IMR-90 (cell line): ENCODE measurements at regions not wholly inside any gene's neighbourhood (a gene's known extent, or its start where the extent isn't known, plus 50 kb on each side); places are given as distances from the start of the nearest gene placed in this dataset.

Experiments
- ATAC-seq: fragments of 200-7000 bp; cut with Tn5 transposase; 2 replicates; pipeline ENCODE4 v1.9.1; 2020; ENCODE audit warnings: low read depth, mild to moderate bottlenecking, moderate library complexity
- BruUV-seq: library from RNA; stranded (reverse); fragments of 400-500 nt; replicated peaks from 2 replicates; lab custom pipeline; 2021; lab: Mats Ljungman, UMichigan
- CTCF ChIA-PET: fragments of 300-600 bp; formaldehyde crosslinking; extraction: SDS; loops from one replicate; lab custom pipeline; 2021; ENCODE audit warnings: antibody characterized with exemption; lab: Yijun Ruan, JAX
- POLR2A ChIA-PET: fragments of 300-600 bp; sonication (Branson Sonifier 250); formaldehyde crosslinking; loops from one replicate; lab custom pipeline; 2022; ENCODE audit warnings: antibody characterized with exemption; ENCODE audit not compliant: unreplicated experiment; lab: Charles Lee
- DNase-seq: peaks from one replicate; pipeline ENCODE4 v3.0.0; 2013
- H2AFZ ChIP-seq: replicated peaks from 2 replicates; pipeline ENCODE3; 2013; ENCODE audit warnings: low read length, mild to moderate bottlenecking; ENCODE audit not compliant: poor library complexity
- H2AK5ac ChIP-seq: 2 replicates; pipeline ENCODE4 v1.6.1; 2013; ENCODE audit warnings: low read depth, low read length, inconsistent platforms
- H2AK9ac ChIP-seq: replicated peaks from 2 replicates; pipeline ENCODE3; 2013; ENCODE audit warnings: mild to moderate bottlenecking, low read depth, low read length, moderate library complexity; ENCODE audit not compliant: poor library complexity
- H2BK120ac ChIP-seq: 2 replicates; pipeline ENCODE4 v1.6.1; 2013; ENCODE audit warnings: low read depth, low read length, inconsistent platforms
- H2BK15ac ChIP-seq: 3 replicates; pipeline ENCODE4 v1.6.1; 2013; ENCODE audit warnings: low read depth, low read length, inconsistent platforms
- H2BK20ac ChIP-seq: 2 replicates; pipeline ENCODE4 v1.6.1; 2013; ENCODE audit warnings: low read depth, mild to moderate bottlenecking, inconsistent platforms, low read length, moderate library complexity
- H2BK5ac ChIP-seq: 2 replicates; pipeline ENCODE4 v1.6.1; 2013; ENCODE audit warnings: mild to moderate bottlenecking, low read depth, low read length, inconsistent platforms; ENCODE audit not compliant: poor library complexity, severe bottlenecking
- H3K14ac ChIP-seq: replicated peaks from 2 replicates; pipeline ENCODE4 v1.6.1; 2013; ENCODE audit warnings: low read depth, low read length, inconsistent platforms
- H3K18ac ChIP-seq: 2 replicates; pipeline ENCODE4 v1.6.1; 2013; ENCODE audit warnings: low read depth, low read length, control low read depth
- H3K23ac ChIP-seq: 2 replicates; pipeline ENCODE4 v1.6.1; 2013; ENCODE audit warnings: low read depth, low read length, inconsistent platforms
- H3K27ac ChIP-seq: 2 replicates; pipeline ENCODE4 v1.5.1; 2013; ENCODE audit warnings: mild to moderate bottlenecking, control low read depth, low read length; ENCODE audit not compliant: insufficient read depth
- H3K27me3 ChIP-seq: 2 replicates; pipeline ENCODE4 v1.6.1; 2013; ENCODE audit warnings: low read length; ENCODE audit not compliant: control insufficient read depth, insufficient read depth
- H3K36me3 ChIP-seq: 2 replicates; pipeline ENCODE4 v1.6.1; 2013; ENCODE audit warnings: low read length, mixed read lengths; ENCODE audit not compliant: control insufficient read depth, insufficient read depth
- H3K4ac ChIP-seq: 2 replicates; pipeline ENCODE4 v1.6.1; 2013; ENCODE audit warnings: low read depth, low read length, inconsistent platforms
- H3K4me1 ChIP-seq: 2 replicates; pipeline ENCODE4 v1.6.1; 2013; ENCODE audit warnings: low read length, mixed read lengths; ENCODE audit not compliant: control insufficient read depth, insufficient read depth
- H3K4me2 ChIP-seq: 2 replicates; pipeline ENCODE4 v1.6.1; 2013; ENCODE audit warnings: low read depth, mild to moderate bottlenecking, control low read depth, low read length, moderate library complexity
- H3K4me3 ChIP-seq: 2 replicates; pipeline ENCODE4 v1.5.1; 2013; ENCODE audit warnings: low read depth, mild to moderate bottlenecking, control low read depth, low read length, moderate library complexity; ENCODE audit not compliant: insufficient read depth
- H3K56ac ChIP-seq: 2 replicates; pipeline ENCODE4 v1.6.1; 2013; ENCODE audit warnings: low read length, inconsistent platforms; ENCODE audit not compliant: insufficient read depth; ENCODE audit errors: extremely low read depth
- H3K79me1 ChIP-seq, 2 experiments: 2 replicates each; pipeline ENCODE4 v1.6.1; 2013; ENCODE audit warnings: low read length in 2 of 2, inconsistent platforms in 1 of 2, low read depth in 1 of 2
- H3K9ac ChIP-seq: 2 replicates; pipeline ENCODE4 v1.6.1; 2013; ENCODE audit warnings: low read depth, low read length, control low read depth
- H3K9me1 ChIP-seq: 2 replicates; pipeline ENCODE4 v1.6.1; 2013; ENCODE audit warnings: low read length, inconsistent platforms; ENCODE audit not compliant: insufficient read depth
- H3K9me3 ChIP-seq: 2 replicates; pipeline ENCODE4 v1.6.1; 2013; ENCODE audit warnings: low read length; ENCODE audit not compliant: control insufficient read depth, insufficient read depth
- H4K20me1 ChIP-seq: 2 replicates; pipeline ENCODE4 v1.6.1; 2013; ENCODE audit warnings: low read length, inconsistent platforms; ENCODE audit not compliant: insufficient read depth
- H4K5ac ChIP-seq: 2 replicates; pipeline ENCODE4 v1.6.1; 2013; ENCODE audit warnings: mild to moderate bottlenecking, low read depth, low read length, control low read depth
- H4K8ac ChIP-seq, 2 experiments: 2 replicates each; pipeline ENCODE4 v1.6.1; 2013; ENCODE audit warnings: low read depth in 2 of 2, low read length in 2 of 2, control low read depth in 1 of 2, inconsistent platforms in 1 of 2
- H4K91ac ChIP-seq: 2 replicates; pipeline ENCODE4 v1.6.1; 2013; ENCODE audit warnings: low read depth, low read length, inconsistent platforms; ENCODE audit not compliant: insufficient read depth
- BHLHE40 ChIP-seq: fragments of 150-350 bp; IDR thresholded peaks from 2 replicates; pipeline ENCODE4 v1.6.1; 2016; ENCODE audit warnings: mild to moderate bottlenecking, low read depth, low read length
- CEBPB ChIP-seq: IDR thresholded peaks from 2 replicates; pipeline ENCODE4 v1.6.1; 2012; ENCODE audit warnings: low read depth, low read length, improper control_type of control experiment
- CHD1 ChIP-seq: IDR thresholded peaks from 2 replicates; pipeline ENCODE4 v1.6.1; 2012; ENCODE audit warnings: low read depth, low read length, improper control_type of control experiment
- CTCF ChIP-seq: conservative IDR thresholded peaks from 2 replicates; pipeline ENCODE4 v1.5.1; 2012; ENCODE audit warnings: mild to moderate bottlenecking, low read depth, low read length, improper control_type of control experiment
- ELK1 ChIP-seq: fragments of 150-350 bp; IDR thresholded peaks from 2 replicates; pipeline ENCODE4 v1.6.1; 2016; ENCODE audit warnings: low read depth, mild to moderate bottlenecking, low read length, moderate library complexity, borderline replicate concordance
- FOS ChIP-seq: fragments of 150-350 bp; IDR thresholded peaks from 2 replicates; pipeline ENCODE4 v1.6.1; 2016; ENCODE audit warnings: low read depth, low read length
- MAZ ChIP-seq: IDR thresholded peaks from 2 replicates; pipeline ENCODE4 v1.6.1; 2012; ENCODE audit warnings: low read depth, mild to moderate bottlenecking, low read length, improper control_type of control experiment, moderate library complexity, borderline replicate concordance
- MXI1 ChIP-seq: IDR thresholded peaks from 2 replicates; pipeline ENCODE4 v1.6.1; 2012; ENCODE audit warnings: low read depth, mild to moderate bottlenecking, low read length, moderate library complexity, borderline replicate concordance
- NFE2L2 ChIP-seq: fragments of 150-350 bp; IDR thresholded peaks from 2 replicates; pipeline ENCODE4 v1.6.1; 2016; ENCODE audit warnings: low read depth, mild to moderate bottlenecking, low read length
- RAD21 ChIP-seq: IDR thresholded peaks from 2 replicates; pipeline ENCODE4 v1.6.1; 2012; ENCODE audit warnings: low read length, improper control_type of control experiment
- WGBS, 2 experiments: methylation state at CpG; one replicate each; pipeline versions ENCODE4 v1.1.5 to v1.1.7; 2013; ENCODE audit warnings: missing lambda C conversion rate in 2 of 2; ENCODE audit not compliant: insufficient read length in 1 of 2; ENCODE audit errors: extremely low coverage in 2 of 2; 5-methylcytosine and 5-hydroxymethylcytosine counted together
- dilution Hi-C: fragments of 300-500 bp; cut with HindIII; formaldehyde crosslinking; loops from one replicate; pipeline ENCODE4 v1.14.3; 2018; ENCODE audit warnings: low sequenced_read_pairs; ENCODE audit not compliant: unreplicated experiment
- in situ Hi-C: fragments of 300-500 bp; cut with MboI; formaldehyde crosslinking; loops from 3 replicates; pipeline ENCODE4 v1.14.3; 2019; ENCODE audit warnings: low sequenced_read_pairs, inconsistent platforms, mixed read lengths
- intact Hi-C: fragments of 100-400 bp; cut with micrococcal nuclease; formaldehyde crosslinking; loops from 2 replicates; pipeline ENCODE4 v1.10.0; 2022

GRCh38 chr1:80925130-80925805 is 875.5 kb upstream of the ADGRL2 start:
- H3K18ac ChIP-seq: no peak overlapping the region
- intact Hi-C loops: no loop called here
- H3K56ac ChIP-seq: no peak overlapping the region
- ChIA-PET POLR2A (no interaction called here), CTCF (no interaction called here)
- H3K9ac ChIP-seq: no peak overlapping the region
- no peak overlapping the region for H3K27ac ChIP-seq
- H2BK15ac ChIP-seq: no peak overlapping the region
- TF ChIP-seq MAZ (no peak), CEBPB (no peak), BHLHE40 (no peak), RAD21 (no peak), MXI1 (no peak), NFE2L2 (no peak), CHD1 (no peak), CTCF (no peak), ELK1 (no peak), FOS (no peak)
- H3K9me3 ChIP-seq: peaks cover 4% of the 10 kb centered on the region
- no peak overlapping the region for H3K4me3 ChIP-seq
- H3K27me3 ChIP-seq: no peaks in the 10 kb centered on the region
- H2BK120ac ChIP-seq: no peak overlapping the region
- H3K9me1 ChIP-seq: no peaks in the 10 kb centered on the region
- H2AFZ ChIP-seq: no peak overlapping the region
- no peaks in the 10 kb centered on the region for H3K4me1 ChIP-seq
- no peaks in the 10 kb centered on the region for H3K36me3 ChIP-seq
- BruUV-seq: no TSS peak
- no CpG with 5 or more reads among the region's 3 CpGs for WGBS, 2 experiments
- no peak overlapping the region for H4K5ac ChIP-seq
- no peaks in the 10 kb centered on the region for H4K20me1 ChIP-seq
- in situ Hi-C loops: no loop called here
- no peak overlapping the region for H2AK9ac ChIP-seq
- H2BK20ac ChIP-seq: no peak overlapping the region
- no peak overlapping the region for H4K91ac ChIP-seq
- H4K8ac ChIP-seq: no peak overlapping the region
- H3K4ac ChIP-seq: no peak overlapping the region
- ATAC-seq: no peak
- dilution Hi-C loops: no loop called here
- H3K14ac ChIP-seq: no peak overlapping the region
- DNase-seq: no peak
- H3K79me1 ChIP-seq: no peaks in the 10 kb centered on the region
- H3K23ac ChIP-seq: no peak overlapping the region
- no peak overlapping the region for H2AK5ac ChIP-seq
- H2BK5ac ChIP-seq: no peak overlapping the region
- H3K4me2 ChIP-seq: no peak overlapping the region
